Endothelial cell of umbilical vein (primary cell): ENCODE measurements at regions not wholly inside any gene's neighbourhood (a gene's known extent, or its start where the extent isn't known, plus 50 kb on each side); places are given as distances from the start of the nearest gene placed in this dataset.
"Not testable (repeated sequence)": the region's sequence is repeated elsewhere in the genome, so short reads cannot be mapped to it uniquely, and the experiment has no call there.

ENCODE experiments used
- BruUV-seq: library from RNA; stranded (reverse); fragments of 400-500 nt; replicated peaks from 2 replicates; lab custom pipeline; 2021; lab: Mats Ljungman, UMichigan
- CTCF ChIA-PET: fragments of 300-600, 350-600 bp; sonication (Branson Sonifier 250); formaldehyde crosslinking; loops from one replicate; lab custom pipeline; 2021; ENCODE audit warnings: antibody characterized with exemption, inconsistent platforms; lab: Charles Lee
- POLR2A ChIA-PET: fragments of 300-600, 350-600 bp; sonication (Branson Sonifier 250); formaldehyde crosslinking; loops from one replicate; lab custom pipeline; 2021; ENCODE audit warnings: antibody characterized with exemption, inconsistent platforms; lab: Charles Lee
- DNase-seq: peaks from one replicate; pipeline ENCODE4 v3.0.0-alpha.2; 2011; ENCODE audit warnings: low read depth, low spot score
- FAIRE-seq: peaks from 2 replicates; lab custom pipeline; 2011; peaks lifted over from hg19 to GRCh38; lab: Jason Lieb, UNC
- H2AFZ ChIP-seq: 2 replicates; pipeline ENCODE4 v1.6.0; 2012; ENCODE audit warnings: low read depth, low read length, control low read depth, inconsistent platforms
- H3K27ac ChIP-seq: 2 replicates; pipeline ENCODE4 v1.5.1; 2011; ENCODE audit warnings: low read depth, mild to moderate bottlenecking, control low read depth, low read length, moderate library complexity; ENCODE audit not compliant: insufficient read depth
- H3K27me3 ChIP-seq, 2 experiments: 2 replicates each; pipeline versions ENCODE4 v1.6.0 to v1.6.1; 2011; ENCODE audit warnings: low read length in 2 of 2, mixed read lengths in 1 of 2; ENCODE audit not compliant: control insufficient read depth in 2 of 2, insufficient read depth in 2 of 2
- H3K36me3 ChIP-seq, 2 experiments: 2 replicates in 1 of 2; 3 replicates in 1 of 2; pipeline ENCODE4 v1.5.1; 2011; ENCODE audit warnings: low read length in 2 of 2, mild to moderate bottlenecking in 1 of 2, moderate library complexity in 1 of 2; ENCODE audit not compliant: control insufficient read depth in 2 of 2, insufficient read depth in 2 of 2; ENCODE audit errors: extremely low read depth in 1 of 2
- H3K4me1 ChIP-seq: 3 replicates; pipeline ENCODE4 v1.5.1; 2011; ENCODE audit warnings: mild to moderate bottlenecking, low read length; ENCODE audit not compliant: control insufficient read depth, insufficient read depth; ENCODE audit errors: extremely low read depth
- H3K4me2 ChIP-seq: 2 replicates; pipeline ENCODE4 v1.6.1; 2011; ENCODE audit warnings: low read length, control low read depth, mixed read lengths; ENCODE audit not compliant: insufficient read depth
- H3K4me3 ChIP-seq, 3 experiments: fragments of 200-600 bp in 1 of 3; sonication (generic), shearing (Covaris generic) in 1 of 3; replicated peaks in 1 of 3; 2 replicates each; pipeline ENCODE4 v1.5.1; 2011 to 2016; ENCODE audit warnings: control low read depth in 3 of 3, low read length in 3 of 3, mild to moderate bottlenecking in 2 of 3, inconsistent platforms in 1 of 3, low read depth in 1 of 3, moderate library complexity in 1 of 3; ENCODE audit not compliant: insufficient read depth in 1 of 3
- H3K79me2 ChIP-seq: 2 replicates; pipeline ENCODE4 v1.6.0; 2012; ENCODE audit warnings: low read length, inconsistent platforms; ENCODE audit not compliant: control insufficient read depth, insufficient read depth
- H3K9ac ChIP-seq: replicated peaks from 2 replicates; pipeline ENCODE3; 2011; ENCODE audit warnings: low read length, control low read depth; ENCODE audit not compliant: insufficient read depth; ENCODE audit errors: extremely low read depth
- H3K9me1 ChIP-seq: replicated peaks from 3 replicates; pipeline ENCODE4 v1.6.0; 2011; ENCODE audit warnings: mild to moderate bottlenecking, low read length; ENCODE audit not compliant: control insufficient read depth, insufficient read depth; ENCODE audit errors: extremely low read depth
- H3K9me3 ChIP-seq: replicated peaks from 2 replicates; pipeline ENCODE4 v1.5.1; 2012; ENCODE audit warnings: low read length, inconsistent platforms; ENCODE audit not compliant: control insufficient read depth, insufficient read depth
- H4K20me1 ChIP-seq: replicated peaks from 2 replicates; pipeline ENCODE3; 2011; ENCODE audit warnings: mild to moderate bottlenecking, low read length; ENCODE audit not compliant: control insufficient read depth, insufficient read depth; ENCODE audit errors: extremely low read depth
- CTCF ChIP-seq, 2 donors: IDR thresholded peaks; 1 replicate in 1 of 2; 2 replicates in 1 of 2; pipeline ENCODE4 v1.5.1; 2011; ENCODE audit warnings: low read length in 2 of 2, mild to moderate bottlenecking in 2 of 2, moderate library complexity in 2 of 2, control low read depth in 1 of 2, inconsistent platforms in 1 of 2, low read depth in 1 of 2; ENCODE audit not compliant: insufficient read depth in 1 of 2; ENCODE audit errors: extremely low read depth in 1 of 2
- EZH2 ChIP-seq: IDR thresholded peaks from 2 replicates; pipeline ENCODE4 v1.6.1; 2012; ENCODE audit warnings: borderline replicate concordance, low read depth, mild to moderate bottlenecking, moderate library complexity, low read length, inconsistent platforms; ENCODE audit not compliant: severe bottlenecking
- FOS ChIP-seq: IDR thresholded peaks from 2 replicates; pipeline ENCODE4 v1.6.1; 2011; ENCODE audit warnings: mild to moderate bottlenecking, low read length, moderate library complexity, borderline replicate concordance; ENCODE audit not compliant: insufficient read depth
- GATA2 ChIP-seq: IDR thresholded peaks from 2 replicates; pipeline ENCODE4 v1.7.0; 2011; ENCODE audit warnings: low read depth, mild to moderate bottlenecking, moderate library complexity, mixed read lengths, low read length; ENCODE audit not compliant: insufficient read length, insufficient read depth
- JUN ChIP-seq: IDR thresholded peaks from 2 replicates; pipeline ENCODE4 v1.6.1; 2011; ENCODE audit warnings: borderline replicate concordance, low read depth; ENCODE audit not compliant: insufficient read length, insufficient read depth
- MAX ChIP-seq: IDR thresholded peaks from 2 replicates; pipeline ENCODE4 v1.6.1; 2011; ENCODE audit not compliant: insufficient read depth, insufficient read length
- MYC ChIP-seq: IDR thresholded peaks from one replicate; pipeline ENCODE4 v1.6.1; 2011; ENCODE audit warnings: mild to moderate bottlenecking, low read depth, low read length
- POLR2A ChIP-seq: IDR thresholded peaks from 2 replicates; pipeline ENCODE4 v1.6.1; 2012; ENCODE audit warnings: low read depth, mild to moderate bottlenecking, control low read depth, low read length
- POLR2AphosphoS5 ChIP-seq: IDR thresholded peaks from 2 replicates; pipeline ENCODE4 v1.6.1; 2012; ENCODE audit warnings: low read depth, mild to moderate bottlenecking, control low read depth, low read length, moderate library complexity; ENCODE audit not compliant: insufficient read depth
- dilution Hi-C: fragments of 300-500 bp; cut with MboI; formaldehyde crosslinking; loops from one replicate; pipeline ENCODE4 v1.15.0; 2019; ENCODE audit warnings: low sequenced_read_pairs; ENCODE audit not compliant: extremely low pct_ligation_motif_present
- intact Hi-C: fragments of 100-400 bp; cut with micrococcal nuclease; formaldehyde crosslinking; loops from one replicate; pipeline ENCODE4 v1.10.0; 2022

- H2AFZ ChIP-seq, result no peak overlapping the region
- H3K9me3 ChIP-seq, result no peaks in the 10 kb centered on the region
- dilution Hi-C loops (no loop called here), intact Hi-C loops (no loop called here)
- DNase-seq (no peak), FAIRE-seq (no peak)
- BruUV-seq, result no TSS peak
- TF ChIP-seq POLR2A (no peak), JUN (no peak), MAX (no peak), EZH2 (no peak), FOS (no peak), GATA2 (no peak), POLR2AphosphoS5 (no peak), MYC (no peak), CTCF (IDR thresholded peaks at IDR 0.05; ENCODE audit: extremely low read depth in 1 of 2, insufficient read depth in 1 of 2, low read depth in 1 of 2, low read length in 2 of 2) (no peak)
- H3K79me2 ChIP-seq, result no peaks in the 10 kb centered on the region
- no peak overlapping the region for H3K27ac ChIP-seq
- H4K20me1 ChIP-seq, result no peaks in the 10 kb centered on the region
- H3K36me3 ChIP-seq, result no peaks in the 10 kb centered on the region
- H3K4me1 ChIP-seq, result no peaks in the 10 kb centered on the region
- no peak overlapping the region for H3K9ac ChIP-seq
- H3K27me3 ChIP-seq, result no peaks in the 10 kb centered on the region
- POLR2A ChIA-PET, result no interaction called here
- no peak overlapping the region for H3K4me2 ChIP-seq
- CTCF ChIA-PET, result no interaction called here
- no peaks in the 10 kb centered on the region for H3K9me1 ChIP-seq
- H3K4me3 ChIP-seq, result no peak overlapping the region
Observed at GRCh38 chr11:83389975-83390374, 103.8 kb upstream of the CCDC90B start.

- FAIRE-seq, H4K20me1 ChIP-seq, H3K27ac ChIP-seq, H3K36me3 ChIP-seq, H3K4me3 ChIP-seq, CTCF ChIA-PET, H3K9ac ChIP-seq, H3K4me2 ChIP-seq, BruUV-seq, dilution Hi-C loops, H3K4me1 ChIP-seq, H3K9me3 ChIP-seq, DNase-seq, H3K9me1 ChIP-seq, H3K79me2 ChIP-seq, intact Hi-C loops, H2AFZ ChIP-seq, H3K27me3 ChIP-seq, POLR2A ChIA-PET: not testable (repeated sequence)
Observed at GRCh38 chr11:83383838-83384237, 97.7 kb upstream of the CCDC90B start.
